H1 (cell line): ENCODE measurements at regions not wholly inside any gene's neighbourhood (a gene's known extent, or its start where the extent isn't known, plus 50 kb on each side); places are given as distances from the start of the nearest gene placed in this dataset.

Experiments used
- CHD7 ChIP-seq: fragments of 300-600 bp; sonication (generic); IDR thresholded peaks from 2 replicates; pipeline ENCODE4 v1.7.1; 2012; ENCODE audit warnings: low read length, moderate library complexity, mild to moderate bottlenecking, inconsistent platforms; ENCODE audit not compliant: insufficient replicate concordance
- FOSL1 ChIP-seq: IDR thresholded peaks from 2 replicates; pipeline ENCODE4 v1.6.1; 2011; ENCODE audit warnings: mild to moderate bottlenecking, low read depth, low read length, moderate library complexity; ENCODE audit not compliant: insufficient read depth
- GABPA ChIP-seq: IDR thresholded peaks from 2 replicates; pipeline ENCODE4 v1.6.1; 2011; ENCODE audit warnings: mild to moderate bottlenecking, low read length, moderate library complexity, borderline replicate concordance; ENCODE audit not compliant: insufficient read depth
- NANOG ChIP-seq: IDR thresholded peaks from 2 replicates; pipeline ENCODE4 v1.6.1; 2011; ENCODE audit warnings: low read length, low read depth, mild to moderate bottlenecking, inconsistent platforms; ENCODE audit not compliant: insufficient read depth, poor library complexity, severe bottlenecking
- POLR2AphosphoS5 ChIP-seq: IDR thresholded peaks from 2 replicates; pipeline ENCODE4 v1.6.1; 2011; ENCODE audit warnings: low read depth, low read length
- SAP30 ChIP-seq: fragments of 300-600 bp; sonication (generic); IDR thresholded peaks from 2 replicates; pipeline ENCODE4 v1.7.1; 2012; ENCODE audit warnings: low read length, moderate library complexity, mild to moderate bottlenecking, inconsistent platforms; ENCODE audit not compliant: insufficient read depth, insufficient replicate concordance
- SP2 ChIP-seq: IDR thresholded peaks from 2 replicates; pipeline ENCODE4 v1.6.1; 2012; ENCODE audit warnings: mild to moderate bottlenecking, low read length, inconsistent platforms
- SUZ12 ChIP-seq: fragments of 200-600 bp; sonication (generic); IDR thresholded peaks from 2 replicates; pipeline ENCODE4 v1.6.1; 2012; ENCODE audit warnings: mild to moderate bottlenecking, inconsistent platforms, low read length, moderate library complexity, mixed read lengths
- ZNF274 ChIP-seq: IDR thresholded peaks from 2 replicates; pipeline ENCODE4 v1.7.0; 2012; ENCODE audit warnings: low read length, borderline replicate concordance; ENCODE audit errors: extremely low read depth

- TF ChIP-seq CHD7 (peak; percentile 86), NANOG (peak; percentile 94), ZNF274 (peak; percentile 58), SP2 (no peak), FOSL1 (no peak), SAP30 (peak; percentile 31), SUZ12 (no peak), GABPA (no peak), POLR2AphosphoS5 (peak; percentile 100)
Observed at GRCh38 chr10:58963723-58964124, 212.7 kb upstream of the PHYHIPL start (continued).
